ENCODE measurements at regions not wholly inside any gene's neighbourhood (a gene's known extent, or its start where the extent isn't known, plus 50 kb on each side); places are given as distances from the start of the nearest gene placed in this dataset.
"Not testable (repeated sequence)": the region's sequence is repeated elsewhere in the genome, so short reads cannot be mapped to it uniquely, and the experiment has no call there.

- no peak overlapping the region for H3K4me3 ChIP-seq
- H3K9ac ChIP-seq = no peak overlapping the region
- no peaks in the 10 kb centered on the region for H3K36me3 ChIP-seq
- peak overlapping the region in 2 of 11 experiments; percentile 33 to 48; a peak in 4 of 22 replicates for H3K4me2 ChIP-seq
- no peaks in the 10 kb centered on the region for H4K20me1 ChIP-seq
- no peak overlapping the region for H3K27ac ChIP-seq
- H3K9me3 ChIP-seq (replicated peaks in 1 of 11) = peaks cover 0 to 4% (median 0%) of the 10 kb centered on the region in 11 experiments; a peak in 4 of 22 replicates
- H3K4me1 ChIP-seq = peaks cover 0 to 36% (median 0%) of the 10 kb centered on the region in 10 experiments; a peak in 7 of 20 replicates
- TF ChIP-seq Cebpa-rat (IDR thresholded peaks at IDR 0.05) = no peak
- H3K27me3 ChIP-seq = no peaks in the 10 kb centered on the region
Observed at GRCh38 chr5:148880197-148880596, 53.8 kb downstream of the ADRB2 start.

GRCh38 chr5:148880696-148881095, 54.3 kb downstream of the ADRB2 start:
- TF ChIP-seq Cebpa-rat (IDR thresholded peaks at IDR 0.05) = no peak

GRCh38 chr5:148882332-148882731, 55.9 kb downstream of the ADRB2 start:
- Histone ChIP-seq H3K27ac (no peak overlapping the region), H3K4me1 (peaks cover 0 to 31% (median 0%) of the 10 kb centered on the region in 10 experiments; a peak in 7 of 20 replicates), H3K9ac (no peak overlapping the region), H3K36me3 (no peaks in the 10 kb centered on the region), H3K4me3 (no peak overlapping the region), H3K27me3 (no peaks in the 10 kb centered on the region), H4K20me1 (no peaks in the 10 kb centered on the region), H3K4me2 (peak overlapping the region in 1 of 11 experiments; percentile 11; a peak in 2 of 22 replicates), H3K9me3 (replicated peaks in 1 of 11) (peaks cover 0 to 11% (median 0%) of the 10 kb centered on the region in 11 experiments; a peak in 6 of 22 replicates)
- TF ChIP-seq Cebpa-rat (IDR thresholded peaks at IDR 0.05) = no peak

More at GRCh38 chr5:148880696-148881095, 54.3 kb downstream of the ADRB2 start:
- H3K9me3 ChIP-seq (replicated peaks in 1 of 11) = peaks cover 0 to 9% (median 0%) of the 10 kb centered on the region in 11 experiments; a peak in 6 of 22 replicates
- H3K9ac ChIP-seq = no peak overlapping the region
- no peak overlapping the region for H3K27ac ChIP-seq
- peak overlapping the region in 2 of 11 experiments; percentile 33 to 48; a peak in 3 of 22 replicates for H3K4me2 ChIP-seq
- H3K27me3 ChIP-seq = no peaks in the 10 kb centered on the region
- H3K4me3 ChIP-seq = no peak overlapping the region
- no peaks in the 10 kb centered on the region for H3K36me3 ChIP-seq
- no peaks in the 10 kb centered on the region for H4K20me1 ChIP-seq
- H3K4me1 ChIP-seq = peaks cover 0 to 36% (median 0%) of the 10 kb centered on the region in 10 experiments; a peak in 7 of 20 replicates

- no peak overlapping the region for H3K27ac ChIP-seq
- no peak overlapping the region for H3K4me2 ChIP-seq
- no peak overlapping the region for H3K9ac ChIP-seq
- H3K36me3 ChIP-seq = no peaks in the 10 kb centered on the region
- H3K4me3 ChIP-seq = no peak overlapping the region
- peaks cover 0 to 11% (median 0%) of the 10 kb centered on the region in 11 experiments; a peak in 6 of 22 replicates for H3K9me3 ChIP-seq (replicated peaks in 1 of 11)
- H4K20me1 ChIP-seq = no peaks in the 10 kb centered on the region
- TF ChIP-seq Cebpa-rat (IDR thresholded peaks at IDR 0.05) = no peak
- no peaks in the 10 kb centered on the region for H3K27me3 ChIP-seq
- H3K4me1 ChIP-seq = peaks cover 0 to 23% (median 0%) of the 10 kb centered on the region in 10 experiments; a peak in 7 of 20 replicates
Observed at GRCh38 chr5:148884339-148885020, 58.1 kb downstream of the ADRB2 start.

- peaks cover 8 to 38% (median 18%) of the 10 kb centered on the region in 11 experiments; a peak in 16 of 22 replicates for H3K9me3 ChIP-seq (replicated peaks in 1 of 11)
- peaks cover 0 to 6% (median 0%) of the 10 kb centered on the region in 10 experiments; a peak in 4 of 20 replicates for H3K4me1 ChIP-seq
- no peak overlapping the region for H3K4me3 ChIP-seq
- no peaks in the 10 kb centered on the region for H3K27me3 ChIP-seq
- TF ChIP-seq Cebpa-rat (IDR thresholded peaks at IDR 0.05) = no peak
- H3K27ac ChIP-seq = no peak overlapping the region
- H4K20me1 ChIP-seq = no peaks in the 10 kb centered on the region
- no peak overlapping the region for H3K9ac ChIP-seq
- no peaks in the 10 kb centered on the region for H3K36me3 ChIP-seq
- no peak overlapping the region for H3K4me2 ChIP-seq
Observed at GRCh38 chr5:148887123-148887881, 60.9 kb downstream of the ADRB2 start.

- H3K4me3 ChIP-seq, H3K27ac ChIP-seq, H3K27me3 ChIP-seq, H3K9ac ChIP-seq, H3K36me3 ChIP-seq, H4K20me1 ChIP-seq, H3K4me1 ChIP-seq, H3K4me2 ChIP-seq: not testable (repeated sequence)
- peaks cover 28 to 63% (median 38%) of the 10 kb centered on the region in 11 experiments for H3K9me3 ChIP-seq (replicated peaks in 1 of 11)
Observed at GRCh38 chr5:148889936-148890335, 63.5 kb downstream of the ADRB2 start.

- H3K27ac ChIP-seq, H3K27me3 ChIP-seq, H3K9ac ChIP-seq, H3K4me3 ChIP-seq, H4K20me1 ChIP-seq, H3K36me3 ChIP-seq, H3K4me2 ChIP-seq, H3K4me1 ChIP-seq: not testable (repeated sequence)
- peaks cover 27 to 59% (median 44%) of the 10 kb centered on the region in 11 experiments for H3K9me3 ChIP-seq (replicated peaks in 1 of 11)
Observed at GRCh38 chr5:148895441-148895840, 69.0 kb downstream of the ADRB2 start.

GRCh38 chr5:148897842-148898241, 71.4 kb downstream of the ADRB2 start:
- no peak overlapping the region for H3K4me2 ChIP-seq
- H3K4me1 ChIP-seq = peaks cover 0 to 9% (median 7%) of the 10 kb centered on the region in 10 experiments; a peak in 9 of 20 replicates
- H3K9me3 ChIP-seq (replicated peaks in 1 of 11) = peaks cover 20 to 35% (median 33%) of the 10 kb centered on the region in 11 experiments
- H4K20me1 ChIP-seq = no peaks in the 10 kb centered on the region
- H3K4me3 ChIP-seq = no peak overlapping the region
- H3K27me3 ChIP-seq = no peaks in the 10 kb centered on the region
- H3K9ac ChIP-seq = no peak overlapping the region
- H3K36me3 ChIP-seq = no peaks in the 10 kb centered on the region
- no peak for TF ChIP-seq Cebpa-rat (IDR thresholded peaks at IDR 0.05)
- H3K27ac ChIP-seq = no peak overlapping the region

GRCh38 chr5:148898413-148899075, 72.1 kb downstream of the ADRB2 start:
- Histone ChIP-seq H3K4me1 (peaks cover 0 to 14% (median 7%) of the 10 kb centered on the region in 10 experiments; a peak in 9 of 20 replicates), H3K9ac (no peak overlapping the region), H3K4me3 (no peak overlapping the region), H3K27ac (no peak overlapping the region), H3K4me2 (no peak overlapping the region), H4K20me1 (no peaks in the 10 kb centered on the region), H3K36me3 (no peaks in the 10 kb centered on the region), H3K27me3 (no peaks in the 10 kb centered on the region), H3K9me3 (replicated peaks in 1 of 11) (peaks cover 20 to 28% (median 26%) of the 10 kb centered on the region in 11 experiments)
- TF ChIP-seq Cebpa-rat (IDR thresholded peaks at IDR 0.05) = no peak

Measured in BLaER1 treated with 17β-estradiol and CSF1 and Interleukin-3, amounts not matched to agents 10 nM and 100 nM (cell line).